ENCODE measurements at regions not wholly inside any gene's neighbourhood (a gene's known extent, or its start where the extent isn't known, plus 50 kb on each side); places are given as distances from the start of the nearest gene placed in this dataset.

DNA sequence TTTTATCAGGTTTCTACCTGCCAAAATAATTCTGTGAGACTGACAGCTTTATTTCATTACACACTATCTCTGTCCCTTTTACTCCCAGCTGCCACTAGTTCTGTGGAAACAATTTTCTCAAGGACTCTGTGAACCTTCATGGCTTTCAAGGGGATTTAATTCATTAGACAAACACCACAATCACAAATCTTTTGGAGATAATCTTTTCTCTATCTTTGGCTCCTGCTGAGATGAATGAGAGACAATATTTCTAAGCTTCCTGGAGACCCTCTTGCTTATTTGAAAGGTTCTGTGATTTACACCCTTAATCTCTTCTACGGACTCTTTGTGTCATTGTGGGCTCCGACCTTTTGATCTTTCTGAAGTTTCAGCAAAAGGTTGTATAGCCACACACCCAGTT lies 222.6 kb downstream of the PRDM9 start:
- no peak overlapping the region for H3K27ac ChIP-seq
- no peak for DNase-seq
- no peaks in the 10 kb centered on the region for H3K27me3 ChIP-seq
- H3K4me3 ChIP-seq (replicated peaks in 1 of 3) = no peak overlapping the region
- no peaks in the 10 kb centered on the region for H3K4me1 ChIP-seq
- TF ChIP-seq CTCF (IDR thresholded peaks at IDR 0.05) (no peak), POLR2A (IDR thresholded peaks at IDR 0.05) (no peak)
- no peaks in the 10 kb centered on the region for H3K36me3 ChIP-seq
- WGBS, 2 donors = 46 to 62% methylated on average over 2 of the region's 2 CpGs
- intact Hi-C loops (cut with DNase I) = no loop called here
- no peaks in the 10 kb centered on the region for H3K9me3 ChIP-seq

DNA sequence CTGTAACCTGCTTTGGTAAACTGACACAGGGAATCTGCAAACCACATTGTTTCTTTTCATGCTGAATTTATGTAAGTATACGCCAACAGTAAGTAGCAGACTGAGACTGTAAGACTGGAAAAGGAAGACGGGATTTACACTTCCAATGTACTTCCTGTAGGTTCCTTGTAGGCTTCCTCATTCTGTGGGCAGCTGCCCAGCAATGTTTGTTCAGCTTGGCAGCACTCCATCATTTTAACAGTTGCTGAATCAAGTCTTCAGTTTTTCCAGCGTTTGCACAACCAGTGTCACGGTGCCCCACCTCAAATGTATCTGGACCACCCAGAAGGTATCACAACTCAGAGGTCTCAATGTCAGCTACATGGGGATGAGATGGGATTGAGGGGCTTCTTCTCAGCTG lies 232.6 kb downstream of the PRDM9 start:
- H3K27me3 ChIP-seq = no peaks in the 10 kb centered on the region
- no peak for TF ChIP-seq CTCF (IDR thresholded peaks at IDR 0.05)
- TF ChIP-seq POLR2A (IDR thresholded peaks at IDR 0.05) = no peak
- H3K4me1 ChIP-seq = no peaks in the 10 kb centered on the region
- no peak overlapping the region for H3K27ac ChIP-seq
- no peak overlapping the region for H3K4me3 ChIP-seq (replicated peaks in 1 of 3)
- intact Hi-C loops (cut with DNase I) = no loop called here
- DNase-seq = no peak
- no peaks in the 10 kb centered on the region for H3K36me3 ChIP-seq
- no peaks in the 10 kb centered on the region for H3K9me3 ChIP-seq
- 55% methylated on average over 4 of the region's 4 CpGs for WGBS, 2 donors

- Histone ChIP-seq H3K4me3 (replicated peaks in 1 of 3) (no peak overlapping the region), H3K27me3 (no peaks in the 10 kb centered on the region), H3K36me3 (no peaks in the 10 kb centered on the region), H3K27ac (no peak overlapping the region), H3K4me1 (no peaks in the 10 kb centered on the region), H3K9me3 (no peaks in the 10 kb centered on the region)
- intact Hi-C loops (cut with DNase I) = no loop called here
- DNase-seq = no peak
- TF ChIP-seq CTCF (IDR thresholded peaks at IDR 0.05) = no peak
- TF ChIP-seq POLR2A (IDR thresholded peaks at IDR 0.05) = no peak
Observed at GRCh38 chr5:23742701-23743100, 235.3 kb downstream of the PRDM9 start.

GRCh38 chr5:23755906-23756305 lies 248.5 kb downstream of the PRDM9 start:
- H3K4me1 ChIP-seq = no peaks in the 10 kb centered on the region
- no peak for DNase-seq
- H3K4me3 ChIP-seq (replicated peaks in 1 of 3) = no peak overlapping the region
- no peak for TF ChIP-seq POLR2A (IDR thresholded peaks at IDR 0.05)
- no peak for TF ChIP-seq CTCF (IDR thresholded peaks at IDR 0.05)
- H3K9me3 ChIP-seq = no peaks in the 10 kb centered on the region
- no peaks in the 10 kb centered on the region for H3K36me3 ChIP-seq
- H3K27ac ChIP-seq = no peak overlapping the region
- intact Hi-C loops (cut with DNase I) = no loop called here
- no peaks in the 10 kb centered on the region for H3K27me3 ChIP-seq

GRCh38 chr5:23756779-23757178 lies 249.4 kb downstream of the PRDM9 start:
- TF ChIP-seq CTCF (IDR thresholded peaks at IDR 0.05) = no peak
- TF ChIP-seq POLR2A (IDR thresholded peaks at IDR 0.05) = no peak
- 80 to 83% methylated on average over 3 of the region's 3 CpGs for WGBS, 2 donors

More at GRCh38 chr5:23756779-23757178, 249.4 kb downstream of the PRDM9 start:
- Histone ChIP-seq H3K9me3 (no peaks in the 10 kb centered on the region), H3K4me1 (no peaks in the 10 kb centered on the region), H3K27ac (no peak overlapping the region), H3K27me3 (no peaks in the 10 kb centered on the region), H3K4me3 (replicated peaks in 1 of 3) (no peak overlapping the region), H3K36me3 (no peaks in the 10 kb centered on the region)
- intact Hi-C loops (cut with DNase I) = no loop called here
- DNase-seq = no peak
